IPS-20b (cell line): ENCODE measurements at regions not wholly inside any gene's neighbourhood (a gene's known extent, or its start where the extent isn't known, plus 50 kb on each side); places are given as distances from the start of the nearest gene placed in this dataset.
"Not testable (repeated sequence)": the region's sequence is repeated elsewhere in the genome, so short reads cannot be mapped to it uniquely, and the experiment has no call there.

ENCODE experiments used
- H3K27ac ChIP-seq: one replicate; pipeline ENCODE4 v1.5.1; 2013; ENCODE audit warnings: low read length
- H3K27me3 ChIP-seq: 2 replicates; pipeline ENCODE4 v1.6.1; 2013; ENCODE audit warnings: mild to moderate bottlenecking, low read length, inconsistent platforms; ENCODE audit not compliant: insufficient read depth
- H3K36me3 ChIP-seq: 2 replicates; pipeline ENCODE4 v1.6.1; 2013; ENCODE audit warnings: low read depth, mild to moderate bottlenecking, inconsistent platforms, low read length, moderate library complexity; ENCODE audit not compliant: insufficient read depth
- H3K4me1 ChIP-seq: 2 replicates; pipeline ENCODE4 v1.6.1; 2013; ENCODE audit warnings: mild to moderate bottlenecking, control low read depth, inconsistent platforms, low read length, moderate library complexity; ENCODE audit not compliant: insufficient read depth
- H3K4me3 ChIP-seq: 2 replicates; pipeline ENCODE4 v1.5.1; 2013; ENCODE audit warnings: mild to moderate bottlenecking, low read length, inconsistent platforms
- H3K9ac ChIP-seq: 2 replicates; pipeline ENCODE4 v1.6.1; 2013; ENCODE audit warnings: low read depth, mild to moderate bottlenecking, inconsistent platforms, low read length, moderate library complexity
- H3K9me3 ChIP-seq: 2 replicates; pipeline ENCODE4 v1.6.1; 2013; ENCODE audit warnings: mild to moderate bottlenecking, low read depth, low read length, inconsistent platforms; ENCODE audit not compliant: insufficient read depth

- no peak overlapping the region for H3K4me3 ChIP-seq
- H3K27ac ChIP-seq, result no peak overlapping the region
- no peaks in the 10 kb centered on the region for H3K36me3 ChIP-seq
- peaks cover 25% of the 10 kb centered on the region for H3K4me1 ChIP-seq
- no peaks in the 10 kb centered on the region for H3K9me3 ChIP-seq
- H3K27me3 ChIP-seq, result no peaks in the 10 kb centered on the region
- no peak overlapping the region for H3K9ac ChIP-seq
These were observed 213.2 kb upstream of the MYLIP start for GRCh38 chr6:15915508-15916178.

- Histone ChIP-seq H3K4me1 (peaks cover 34% of the 10 kb centered on the region), H3K9ac (no peak overlapping the region), H3K27ac (no peak overlapping the region), H3K9me3 (no peaks in the 10 kb centered on the region), H3K4me3 (no peak overlapping the region), H3K27me3 (no peaks in the 10 kb centered on the region), H3K36me3 (no peaks in the 10 kb centered on the region)
These were observed 214.3 kb upstream of the MYLIP start for GRCh38 chr6:15914553-15914952.

GRCh38 chr6:15913573-15913972, 215.3 kb upstream of the MYLIP start:
- Histone ChIP-seq H3K4me3 (no peak overlapping the region), H3K36me3 (no peaks in the 10 kb centered on the region), H3K4me1 (peaks cover 42% of the 10 kb centered on the region), H3K9ac (no peak overlapping the region; the same call in 1 of the 2 replicates), H3K27me3 (no peaks in the 10 kb centered on the region), H3K9me3 (no peaks in the 10 kb centered on the region), H3K27ac (no peak overlapping the region)

GRCh38 chr6:15912505-15913400, 216.1 kb upstream of the MYLIP start:
- Histone ChIP-seq H3K9ac (peak overlapping the region; percentile 24; the same call in 1 of the 2 replicates), H3K9me3 (no peaks in the 10 kb centered on the region), H3K36me3 (no peaks in the 10 kb centered on the region), H3K27ac (peak overlapping the region; percentile 92), H3K27me3 (no peaks in the 10 kb centered on the region), H3K4me3 (peak overlapping the region; percentile 36; the same call in 1 of the 2 replicates), H3K4me1 (peaks cover 47% of the 10 kb centered on the region)

GRCh38 chr6:15911753-15912504, 217.0 kb upstream of the MYLIP start:
- Histone ChIP-seq H3K4me1 (peaks cover 48% of the 10 kb centered on the region), H3K27me3 (no peaks in the 10 kb centered on the region), H3K9me3 (no peaks in the 10 kb centered on the region), H3K4me3 (peak overlapping the region; percentile 36; the same call in 1 of the 2 replicates), H3K27ac (peak overlapping the region; percentile 92), H3K9ac (peak overlapping the region; percentile 18; the same call in 1 of the 2 replicates), H3K36me3 (no peaks in the 10 kb centered on the region)

GRCh38 chr6:15909290-15910070, 219.4 kb upstream of the MYLIP start:
- H3K4me3 ChIP-seq, result no peak overlapping the region
- H3K9ac ChIP-seq, result peak overlapping the region; percentile 12; the same call in 1 of the 2 replicates
- peaks cover 68% of the 10 kb centered on the region for H3K4me1 ChIP-seq
- peak overlapping the region; percentile 25 for H3K27ac ChIP-seq
- no peaks in the 10 kb centered on the region for H3K36me3 ChIP-seq
- H3K9me3 ChIP-seq, result no peaks in the 10 kb centered on the region
- H3K27me3 ChIP-seq, result no peaks in the 10 kb centered on the region

GRCh38 chr6:15908871-15909270, 220.0 kb upstream of the MYLIP start:
- Histone ChIP-seq H3K36me3 (no peaks in the 10 kb centered on the region), H3K4me1 (peaks cover 68% of the 10 kb centered on the region), H3K9ac (no peak overlapping the region; the same call in 1 of the 2 replicates), H3K4me3 (no peak overlapping the region), H3K27ac (no peak overlapping the region), H3K9me3 (no peaks in the 10 kb centered on the region), H3K27me3 (no peaks in the 10 kb centered on the region)

GRCh38 chr6:15907914-15908518, 220.9 kb upstream of the MYLIP start:
- H3K27ac ChIP-seq, result peak overlapping the region; percentile 27
- no peaks in the 10 kb centered on the region for H3K27me3 ChIP-seq
- no peaks in the 10 kb centered on the region for H3K9me3 ChIP-seq
- H3K9ac ChIP-seq, result peak overlapping the region; percentile 7; the same call in 1 of the 2 replicates
- H3K36me3 ChIP-seq, result no peaks in the 10 kb centered on the region
- H3K4me3 ChIP-seq, result no peak overlapping the region
- peaks cover 64% of the 10 kb centered on the region for H3K4me1 ChIP-seq

GRCh38 chr6:15907220-15907913, 221.5 kb upstream of the MYLIP start:
- H3K27me3 ChIP-seq, H3K36me3 ChIP-seq, H3K4me3 ChIP-seq, H3K9me3 ChIP-seq: not testable (repeated sequence)
- peak overlapping the region; percentile 7; the same call in 1 of the 2 replicates for H3K9ac ChIP-seq
- peak overlapping the region; percentile 27 for H3K27ac ChIP-seq
- peaks cover 59% of the 10 kb centered on the region for H3K4me1 ChIP-seq

- H3K36me3 ChIP-seq, result no peaks in the 10 kb centered on the region
- H3K4me1 ChIP-seq, result peaks cover 51% of the 10 kb centered on the region
- no peak overlapping the region for H3K4me3 ChIP-seq
- H3K9me3 ChIP-seq, result no peaks in the 10 kb centered on the region
- H3K27ac ChIP-seq, result no peak overlapping the region
- no peak overlapping the region; the same call in 1 of the 2 replicates for H3K9ac ChIP-seq
- H3K27me3 ChIP-seq, result no peaks in the 10 kb centered on the region
These were observed 222.4 kb upstream of the MYLIP start for GRCh38 chr6:15906420-15907016.
